Large intestine (tissue), 3 donors: ENCODE measurements at regions not wholly inside any gene's neighbourhood (a gene's known extent, or its start where the extent isn't known, plus 50 kb on each side); places are given as distances from the start of the nearest gene placed in this dataset.
A peak's percentile ranks its signal among the peaks of the same experiment; 100 is the strongest.
"Not testable (repeated sequence)": the region's sequence is repeated elsewhere in the genome, so short reads cannot be mapped to it uniquely, and the experiment has no call there.

Source experiments
- DNase-seq, 2 donors: peaks; one replicate each; pipeline versions ENCODE4 v3.0.0 to v3.0.0-alpha.2; 2013
- H3K27ac ChIP-seq: one replicate; pipeline ENCODE4 v1.5.1; 2013; ENCODE audit warnings: low read length
- H3K27me3 ChIP-seq: 2 replicates; pipeline ENCODE4 v1.6.1; 2013; ENCODE audit warnings: low read length; ENCODE audit not compliant: control insufficient read depth, insufficient read depth
- H3K36me3 ChIP-seq: 2 replicates; pipeline ENCODE4 v1.6.1; 2013; ENCODE audit warnings: low read length; ENCODE audit not compliant: control insufficient read depth, insufficient read depth
- H3K4me1 ChIP-seq: one replicate; pipeline ENCODE4 v1.6.1; 2013; ENCODE audit warnings: low read length; ENCODE audit not compliant: control insufficient read depth, insufficient read depth
- H3K4me3 ChIP-seq: one replicate; pipeline ENCODE4 v1.5.1; 2013; ENCODE audit warnings: low read length
- H3K9me3 ChIP-seq: one replicate; pipeline ENCODE4 v1.6.1; 2013; ENCODE audit warnings: mild to moderate bottlenecking, low read depth, low read length, moderate library complexity; ENCODE audit not compliant: control insufficient read depth
- WGBS: methylation state at CpG from one replicate; pipeline ENCODE4 v1.1.5; 2013; ENCODE audit warnings: low lambda C conversion rate; ENCODE audit not compliant: insufficient coverage; 5-methylcytosine and 5-hydroxymethylcytosine counted together

- H3K4me1 ChIP-seq, result no peaks in the 10 kb centered on the region
- H3K27me3 ChIP-seq, result no peaks in the 10 kb centered on the region
- no peaks in the 10 kb centered on the region for H3K9me3 ChIP-seq
- no peaks in the 10 kb centered on the region for H3K36me3 ChIP-seq
- no peak overlapping the region for H3K4me3 ChIP-seq
- no peak for DNase-seq
- H3K27ac ChIP-seq, result no peak overlapping the region
Measured at GRCh38 chrX:74147439-74147838, 156.5 kb upstream of the ZCCHC13 start.

GRCh38 chrX:74138943-74139342 lies 165.0 kb upstream of the ZCCHC13 start:
- Histone ChIP-seq H3K4me3 (no peak overlapping the region), H3K27ac (no peak overlapping the region), H3K4me1 (no peaks in the 10 kb centered on the region), H3K9me3 (no peaks in the 10 kb centered on the region), H3K36me3 (no peaks in the 10 kb centered on the region), H3K27me3 (no peaks in the 10 kb centered on the region)
- no peak for DNase-seq

DNA sequence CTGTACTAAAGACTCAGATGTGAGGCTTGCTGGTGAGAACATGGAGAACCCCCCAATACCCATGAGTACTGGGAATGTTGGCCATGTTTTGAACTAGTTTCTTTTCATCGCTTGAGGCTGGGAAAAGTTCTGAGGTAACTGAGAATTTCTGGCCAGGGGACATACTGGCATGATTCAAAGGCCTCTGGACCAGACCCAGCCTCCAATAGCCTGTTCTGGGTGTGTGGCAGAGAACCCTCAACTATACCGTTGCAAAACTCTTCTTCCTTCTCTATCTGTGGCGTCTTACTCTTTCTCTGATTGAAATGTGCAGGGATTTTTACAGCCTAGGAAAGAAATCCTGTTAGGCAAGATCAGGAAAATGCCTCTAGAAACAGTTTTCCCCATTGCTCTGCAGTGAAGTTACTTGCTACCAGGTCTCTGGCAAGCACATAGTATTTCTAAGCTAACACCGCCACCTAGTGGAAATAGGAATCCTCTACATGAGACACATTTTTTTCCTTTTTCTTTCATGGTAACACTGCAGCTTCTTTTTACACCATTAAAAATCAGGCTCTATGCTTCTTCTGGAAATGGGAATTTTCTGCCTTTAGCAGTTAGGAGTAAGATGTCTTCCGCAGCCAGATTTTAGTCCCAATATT lies 170.7 kb upstream of the ZCCHC13 start:
- peak; percentile 31 to 41 for DNase-seq
- H3K9me3 ChIP-seq, result no peaks in the 10 kb centered on the region

GRCh38 chrX:74132280-74132679 lies 171.7 kb upstream of the ZCCHC13 start:
- no peaks in the 10 kb centered on the region for H3K36me3 ChIP-seq
- no peaks in the 10 kb centered on the region for H3K27me3 ChIP-seq
- H3K9me3 ChIP-seq, result no peaks in the 10 kb centered on the region
- H3K4me1 ChIP-seq, result no peaks in the 10 kb centered on the region
- DNase-seq, result no peak
- WGBS, result no CpG with 5 or more reads among the region's 4 CpGs
- H3K4me3 ChIP-seq, result no peak overlapping the region
- no peak overlapping the region for H3K27ac ChIP-seq

More for the DNA sequence above, 170.7 kb upstream of the ZCCHC13 start:
- no CpG with 5 or more reads among the region's 5 CpGs for WGBS
- H3K4me3 ChIP-seq, result no peak overlapping the region
- H3K27me3 ChIP-seq, result no peaks in the 10 kb centered on the region
- no peaks in the 10 kb centered on the region for H3K36me3 ChIP-seq
- H3K4me1 ChIP-seq, result no peaks in the 10 kb centered on the region
- H3K27ac ChIP-seq, result no peak overlapping the region

DNA sequence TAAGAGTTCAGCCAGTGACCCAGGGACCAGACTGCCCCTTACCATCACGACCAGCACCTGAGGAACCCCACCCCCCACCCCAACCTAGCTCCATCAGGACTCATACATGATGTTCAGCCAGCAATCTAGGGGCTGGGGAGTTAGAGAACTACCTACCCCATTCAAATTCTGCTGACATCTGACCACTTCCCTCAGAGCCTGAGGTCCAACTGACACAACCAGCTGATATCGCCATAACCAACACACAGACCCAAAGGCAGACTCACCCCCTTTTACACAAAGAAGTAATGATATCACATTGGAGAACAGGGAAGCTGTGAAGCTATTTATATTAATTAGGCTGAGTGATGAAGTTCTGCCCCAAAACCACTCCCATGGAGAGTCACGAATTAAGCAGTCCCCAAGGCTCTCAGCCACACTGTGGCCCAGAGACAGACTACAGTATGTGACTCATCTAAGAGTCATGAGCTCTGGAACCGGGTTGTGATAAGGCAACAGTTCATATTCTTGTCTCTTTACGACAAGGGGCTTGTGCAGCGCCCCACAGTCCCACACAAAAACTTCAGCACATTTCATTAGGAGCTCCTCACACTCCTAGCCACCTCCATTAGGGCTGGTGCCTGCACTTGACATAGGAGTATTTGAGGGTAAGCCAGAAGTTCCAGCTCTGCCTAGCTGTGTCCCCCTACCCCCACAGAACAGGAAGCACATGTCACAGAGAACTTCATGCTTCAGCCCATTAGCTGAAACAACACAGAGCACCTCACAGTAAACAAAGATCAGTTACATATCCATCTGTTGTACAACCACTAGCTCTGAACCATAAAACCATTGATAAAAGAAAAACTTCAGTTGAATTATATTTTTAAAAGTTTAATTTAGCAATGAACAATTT lies 184.7 kb upstream of the ZCCHC13 start:
- no peak for DNase-seq
- H3K27ac ChIP-seq, result no peak overlapping the region
- no peak overlapping the region for H3K4me3 ChIP-seq
- peaks cover 7% of the 10 kb centered on the region for H3K36me3 ChIP-seq
- WGBS, result no CpG with 5 or more reads among the region's 6 CpGs
- no peaks in the 10 kb centered on the region for H3K4me1 ChIP-seq
- peaks cover 4% of the 10 kb centered on the region for H3K9me3 ChIP-seq
- H3K27me3 ChIP-seq, result no peaks in the 10 kb centered on the region

GRCh38 chrX:74117962-74118902 lies 185.7 kb upstream of the ZCCHC13 start:
- no peak overlapping the region for H3K27ac ChIP-seq
- H3K27me3 ChIP-seq, result no peaks in the 10 kb centered on the region
- H3K36me3 ChIP-seq, result peaks cover 7% of the 10 kb centered on the region
- peaks cover 4% of the 10 kb centered on the region for H3K9me3 ChIP-seq
- no peaks in the 10 kb centered on the region for H3K4me1 ChIP-seq
- no CpG with 5 or more reads among the region's 10 CpGs for WGBS
- DNase-seq, result peak in 1 of 2 donors; percentile 2
- H3K4me3 ChIP-seq, result no peak overlapping the region

DNA sequence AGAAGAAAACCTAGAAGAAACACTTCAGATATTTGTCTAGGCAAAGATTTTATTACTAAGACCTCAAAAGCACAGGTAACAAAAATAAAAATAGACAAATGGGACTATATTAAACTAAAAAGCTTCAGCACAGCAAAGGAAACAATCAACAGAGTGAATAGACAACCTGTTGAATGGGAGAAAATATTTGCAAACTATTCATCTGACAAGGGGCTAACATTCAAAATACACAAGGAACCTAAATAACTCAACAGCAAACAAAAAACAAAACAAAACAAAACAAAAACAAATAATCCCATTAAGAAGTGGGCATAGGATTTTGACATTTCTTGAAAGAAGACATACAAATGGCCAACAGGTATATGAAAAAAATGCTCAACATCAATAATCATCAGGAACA lies 192.7 kb upstream of the ZCCHC13 start:
- no peak for DNase-seq
- no peaks in the 10 kb centered on the region for H3K4me1 ChIP-seq
- no peak overlapping the region for H3K27ac ChIP-seq

DNA sequence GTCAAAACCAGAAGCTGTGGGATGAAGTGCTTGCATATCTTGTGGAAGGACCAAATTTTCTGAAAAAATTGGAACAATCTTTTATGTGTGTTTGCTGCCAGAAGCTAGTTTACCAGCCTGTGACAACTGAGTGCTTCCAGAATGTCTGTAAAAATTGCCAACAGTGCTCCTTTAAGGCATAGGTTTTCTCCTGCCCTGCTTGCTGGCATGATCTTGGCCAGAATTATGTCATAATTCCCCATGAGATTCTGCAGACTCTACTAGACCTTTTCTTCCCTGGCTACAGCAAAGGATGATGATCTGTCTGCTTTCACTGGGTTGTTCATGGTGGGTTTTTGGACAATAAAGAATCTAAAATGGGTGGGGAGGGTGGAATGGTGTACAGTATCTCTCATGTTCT lies 196.3 kb upstream of the ZCCHC13 start:
- H3K4me1 ChIP-seq, result no peaks in the 10 kb centered on the region
- H3K4me3 ChIP-seq, result no peak overlapping the region
- no peaks in the 10 kb centered on the region for H3K27me3 ChIP-seq
- peaks cover 4% of the 10 kb centered on the region for H3K36me3 ChIP-seq
- H3K27ac ChIP-seq, result no peak overlapping the region
- H3K9me3 ChIP-seq, result peaks cover 4% of the 10 kb centered on the region
- DNase-seq, result no peak

More for the DNA sequence above, 192.7 kb upstream of the ZCCHC13 start:
- Histone ChIP-seq H3K4me3 (no peak overlapping the region), H3K36me3 (peaks cover 4% of the 10 kb centered on the region), H3K9me3 (no peaks in the 10 kb centered on the region), H3K27me3 (no peaks in the 10 kb centered on the region)

DNA sequence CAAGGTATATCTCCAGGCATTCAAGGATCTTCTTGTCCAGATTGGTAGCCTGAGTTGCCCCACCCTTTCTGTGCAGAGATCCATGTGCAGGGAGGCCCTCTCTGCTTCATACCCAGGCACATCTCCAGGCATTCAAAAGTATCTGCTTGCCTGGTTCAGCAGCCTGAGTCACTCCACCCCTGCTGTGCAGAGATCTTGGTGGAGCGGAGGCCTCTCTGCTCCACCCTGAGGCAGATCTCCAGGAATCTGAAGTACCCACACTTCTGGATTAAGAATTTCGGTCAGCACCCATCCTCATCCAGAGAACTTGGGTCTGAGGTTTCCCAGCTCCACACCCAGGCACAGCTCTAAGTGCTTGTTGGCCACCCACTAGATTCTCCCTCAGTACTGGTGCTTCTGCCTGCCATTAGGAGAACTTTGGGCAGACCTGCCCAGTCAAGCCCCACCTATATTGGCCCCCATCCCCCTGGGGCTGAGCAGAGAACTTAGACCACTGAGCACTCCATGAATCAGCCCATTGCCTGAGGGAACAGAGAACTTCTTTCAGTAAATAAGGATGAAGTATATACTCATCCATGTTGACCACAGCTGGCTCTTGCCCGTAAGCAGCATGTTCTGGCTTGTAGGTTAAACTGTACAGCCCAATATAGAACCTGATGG lies 199.5 kb upstream of the ZCCHC13 start:
- Histone ChIP-seq H3K36me3 (peaks cover 4% of the 10 kb centered on the region), H3K4me3 (no peak overlapping the region), H3K27me3 (no peaks in the 10 kb centered on the region), H3K4me1 (no peaks in the 10 kb centered on the region), H3K9me3 (peaks cover 7% of the 10 kb centered on the region), H3K27ac (no peak overlapping the region)
- WGBS, result no CpG with 5 or more reads among the region's 3 CpGs
- DNase-seq, result no peak

- not testable (repeated sequence) for DNase-seq
Measured at GRCh38 chrX:74098407-74098806, 205.6 kb upstream of the ZCCHC13 start.

More at GRCh38 chrX:74098407-74098806, 205.6 kb upstream of the ZCCHC13 start:
- H3K27ac ChIP-seq, H3K27me3 ChIP-seq, H3K4me1 ChIP-seq, H3K36me3 ChIP-seq, H3K4me3 ChIP-seq: not testable (repeated sequence)
- no CpG with 5 or more reads among the region's 31 CpGs for WGBS
- H3K9me3 ChIP-seq, result peaks cover 12% of the 10 kb centered on the region
